Endothelial cell of umbilical vein (primary cell): ENCODE measurements at regions not wholly inside any gene's neighbourhood (a gene's known extent, or its start where the extent isn't known, plus 50 kb on each side); places are given as distances from the start of the nearest gene placed in this dataset.

Experiments used
- BruUV-seq: library from RNA; stranded (reverse); fragments of 400-500 nt; replicated peaks from 2 replicates; lab custom pipeline; 2021; lab: Mats Ljungman, UMichigan
- CTCF ChIA-PET: fragments of 300-600, 350-600 bp; sonication (Branson Sonifier 250); formaldehyde crosslinking; loops from one replicate; lab custom pipeline; 2021; ENCODE audit warnings: antibody characterized with exemption, inconsistent platforms; lab: Charles Lee
- POLR2A ChIA-PET: fragments of 300-600, 350-600 bp; sonication (Branson Sonifier 250); formaldehyde crosslinking; loops from one replicate; lab custom pipeline; 2021; ENCODE audit warnings: antibody characterized with exemption, inconsistent platforms; lab: Charles Lee
- DNase-seq: peaks from one replicate; pipeline ENCODE4 v3.0.0-alpha.2; 2011; ENCODE audit warnings: low read depth, low spot score
- FAIRE-seq: peaks from 2 replicates; lab custom pipeline; 2011; peaks lifted over from hg19 to GRCh38; lab: Jason Lieb, UNC
- H2AFZ ChIP-seq: 2 replicates; pipeline ENCODE4 v1.6.0; 2012; ENCODE audit warnings: low read depth, low read length, control low read depth, inconsistent platforms
- H3K27ac ChIP-seq: 2 replicates; pipeline ENCODE4 v1.5.1; 2011; ENCODE audit warnings: low read depth, mild to moderate bottlenecking, control low read depth, low read length, moderate library complexity; ENCODE audit not compliant: insufficient read depth
- H3K27me3 ChIP-seq, 2 experiments: 2 replicates each; pipeline versions ENCODE4 v1.6.0 to v1.6.1; 2011; ENCODE audit warnings: low read length in 2 of 2, mixed read lengths in 1 of 2; ENCODE audit not compliant: control insufficient read depth in 2 of 2, insufficient read depth in 2 of 2
- H3K36me3 ChIP-seq, 2 experiments: 2 replicates in 1 of 2; 3 replicates in 1 of 2; pipeline ENCODE4 v1.5.1; 2011; ENCODE audit warnings: low read length in 2 of 2, mild to moderate bottlenecking in 1 of 2, moderate library complexity in 1 of 2; ENCODE audit not compliant: control insufficient read depth in 2 of 2, insufficient read depth in 2 of 2; ENCODE audit errors: extremely low read depth in 1 of 2
- H3K4me1 ChIP-seq: 3 replicates; pipeline ENCODE4 v1.5.1; 2011; ENCODE audit warnings: mild to moderate bottlenecking, low read length; ENCODE audit not compliant: control insufficient read depth, insufficient read depth; ENCODE audit errors: extremely low read depth
- H3K4me2 ChIP-seq: 2 replicates; pipeline ENCODE4 v1.6.1; 2011; ENCODE audit warnings: low read length, control low read depth, mixed read lengths; ENCODE audit not compliant: insufficient read depth
- H3K4me3 ChIP-seq, 3 experiments: fragments of 200-600 bp in 1 of 3; sonication (generic), shearing (Covaris generic) in 1 of 3; replicated peaks in 1 of 3; 2 replicates each; pipeline ENCODE4 v1.5.1; 2011 to 2016; ENCODE audit warnings: control low read depth in 3 of 3, low read length in 3 of 3, mild to moderate bottlenecking in 2 of 3, inconsistent platforms in 1 of 3, low read depth in 1 of 3, moderate library complexity in 1 of 3; ENCODE audit not compliant: insufficient read depth in 1 of 3
- H3K79me2 ChIP-seq: 2 replicates; pipeline ENCODE4 v1.6.0; 2012; ENCODE audit warnings: low read length, inconsistent platforms; ENCODE audit not compliant: control insufficient read depth, insufficient read depth
- H3K9ac ChIP-seq: replicated peaks from 2 replicates; pipeline ENCODE3; 2011; ENCODE audit warnings: low read length, control low read depth; ENCODE audit not compliant: insufficient read depth; ENCODE audit errors: extremely low read depth
- H3K9me1 ChIP-seq: replicated peaks from 3 replicates; pipeline ENCODE4 v1.6.0; 2011; ENCODE audit warnings: mild to moderate bottlenecking, low read length; ENCODE audit not compliant: control insufficient read depth, insufficient read depth; ENCODE audit errors: extremely low read depth
- H3K9me3 ChIP-seq: replicated peaks from 2 replicates; pipeline ENCODE4 v1.5.1; 2012; ENCODE audit warnings: low read length, inconsistent platforms; ENCODE audit not compliant: control insufficient read depth, insufficient read depth
- H4K20me1 ChIP-seq: replicated peaks from 2 replicates; pipeline ENCODE3; 2011; ENCODE audit warnings: mild to moderate bottlenecking, low read length; ENCODE audit not compliant: control insufficient read depth, insufficient read depth; ENCODE audit errors: extremely low read depth
- CTCF ChIP-seq, 2 donors: IDR thresholded peaks; 1 replicate in 1 of 2; 2 replicates in 1 of 2; pipeline ENCODE4 v1.5.1; 2011; ENCODE audit warnings: low read length in 2 of 2, mild to moderate bottlenecking in 2 of 2, moderate library complexity in 2 of 2, control low read depth in 1 of 2, inconsistent platforms in 1 of 2, low read depth in 1 of 2; ENCODE audit not compliant: insufficient read depth in 1 of 2; ENCODE audit errors: extremely low read depth in 1 of 2
- EZH2 ChIP-seq: IDR thresholded peaks from 2 replicates; pipeline ENCODE4 v1.6.1; 2012; ENCODE audit warnings: borderline replicate concordance, low read depth, mild to moderate bottlenecking, moderate library complexity, low read length, inconsistent platforms; ENCODE audit not compliant: severe bottlenecking
- FOS ChIP-seq: IDR thresholded peaks from 2 replicates; pipeline ENCODE4 v1.6.1; 2011; ENCODE audit warnings: mild to moderate bottlenecking, low read length, moderate library complexity, borderline replicate concordance; ENCODE audit not compliant: insufficient read depth
- GATA2 ChIP-seq: IDR thresholded peaks from 2 replicates; pipeline ENCODE4 v1.7.0; 2011; ENCODE audit warnings: low read depth, mild to moderate bottlenecking, moderate library complexity, mixed read lengths, low read length; ENCODE audit not compliant: insufficient read length, insufficient read depth
- JUN ChIP-seq: IDR thresholded peaks from 2 replicates; pipeline ENCODE4 v1.6.1; 2011; ENCODE audit warnings: borderline replicate concordance, low read depth; ENCODE audit not compliant: insufficient read length, insufficient read depth
- MYC ChIP-seq: IDR thresholded peaks from one replicate; pipeline ENCODE4 v1.6.1; 2011; ENCODE audit warnings: mild to moderate bottlenecking, low read depth, low read length
- POLR2A ChIP-seq: IDR thresholded peaks from 2 replicates; pipeline ENCODE4 v1.6.1; 2012; ENCODE audit warnings: low read depth, mild to moderate bottlenecking, control low read depth, low read length
- POLR2AphosphoS5 ChIP-seq: IDR thresholded peaks from 2 replicates; pipeline ENCODE4 v1.6.1; 2012; ENCODE audit warnings: low read depth, mild to moderate bottlenecking, control low read depth, low read length, moderate library complexity; ENCODE audit not compliant: insufficient read depth
- dilution Hi-C: fragments of 300-500 bp; cut with MboI; formaldehyde crosslinking; loops from one replicate; pipeline ENCODE4 v1.15.0; 2019; ENCODE audit warnings: low sequenced_read_pairs; ENCODE audit not compliant: extremely low pct_ligation_motif_present
- intact Hi-C: fragments of 100-400 bp; cut with micrococcal nuclease; formaldehyde crosslinking; loops from one replicate; pipeline ENCODE4 v1.10.0; 2022
- TF ChIP-seq, protein P1 (sequence below): IDR thresholded peaks from 2 replicates; pipeline ENCODE4 v1.6.1; 2011; ENCODE audit not compliant: insufficient read depth, insufficient read length

- Histone ChIP-seq H4K20me1 (no peaks in the 10 kb centered on the region), H3K4me1 (no peaks in the 10 kb centered on the region), H3K79me2 (no peaks in the 10 kb centered on the region), H3K9ac (no peak overlapping the region), H3K27ac (no peak overlapping the region), H2AFZ (no peak overlapping the region), H3K9me3 (no peaks in the 10 kb centered on the region), H3K4me2 (no peak overlapping the region), H3K9me1 (no peaks in the 10 kb centered on the region), H3K27me3 (no peaks in the 10 kb centered on the region), H3K36me3 (no peaks in the 10 kb centered on the region), H3K4me3 (no peak overlapping the region)
- ChIA-PET CTCF (no interaction called here), POLR2A (no interaction called here)
- BruUV-seq, result no TSS peak
- TF ChIP-seq CTCF (IDR thresholded peaks at IDR 0.05; ENCODE audit: extremely low read depth in 1 of 2, insufficient read depth in 1 of 2, low read depth in 1 of 2, low read length in 2 of 2) (no peak), POLR2A (no peak), FOS (no peak), GATA2 (no peak), MYC (no peak)
- FAIRE-seq, result no peak
- dilution Hi-C loops, result no loop called here
- DNase-seq, result no peak
- intact Hi-C loops, result no loop called here
Observed at GRCh38 chr6:169157197-169158148, 96.2 kb downstream of the THBS2 start.

DNA sequence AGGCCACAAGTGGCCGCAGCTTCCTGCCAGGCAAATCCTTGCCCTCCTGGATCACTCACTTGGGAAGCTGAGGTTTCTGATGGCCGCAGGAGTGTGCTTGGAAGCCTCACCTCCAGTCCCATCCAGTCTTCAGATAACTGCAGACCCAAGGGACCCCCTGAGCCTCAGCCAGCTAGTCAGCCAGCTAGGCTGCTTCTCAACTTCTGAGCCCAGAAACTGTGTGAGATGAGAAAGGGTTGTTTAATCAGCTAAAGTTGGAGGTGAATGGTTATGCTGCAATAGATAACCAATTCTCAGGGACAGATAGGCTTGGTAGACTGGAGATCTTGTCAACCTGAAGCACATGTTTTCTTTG lies 96.9 kb downstream of the THBS2 start:
- Histone ChIP-seq H3K27ac (no peak overlapping the region), H3K27me3 (no peaks in the 10 kb centered on the region), H3K4me2 (no peak overlapping the region), H4K20me1 (no peaks in the 10 kb centered on the region), H3K9me3 (no peaks in the 10 kb centered on the region), H2AFZ (no peak overlapping the region), H3K4me3 (no peak overlapping the region), H3K4me1 (no peaks in the 10 kb centered on the region), H3K9ac (no peak overlapping the region), H3K79me2 (no peaks in the 10 kb centered on the region), H3K9me1 (no peaks in the 10 kb centered on the region), H3K36me3 (no peaks in the 10 kb centered on the region)
- BruUV-seq, result no TSS peak
- ChIA-PET POLR2A (no interaction called here), CTCF (no interaction called here)
- intact Hi-C loops (no loop called here), dilution Hi-C loops (no loop called here)
- DNase-seq, result no peak
- FAIRE-seq, result no peak
- TF ChIP-seq CTCF (IDR thresholded peaks at IDR 0.05; ENCODE audit: extremely low read depth in 1 of 2, insufficient read depth in 1 of 2, low read depth in 1 of 2, low read length in 2 of 2) (no peak), POLR2A (no peak), FOS (no peak), MYC (no peak), EZH2 (no peak), JUN (no peak), POLR2AphosphoS5 (no peak), GATA2 (no peak)
- TF ChIP-seq, protein P1, sequence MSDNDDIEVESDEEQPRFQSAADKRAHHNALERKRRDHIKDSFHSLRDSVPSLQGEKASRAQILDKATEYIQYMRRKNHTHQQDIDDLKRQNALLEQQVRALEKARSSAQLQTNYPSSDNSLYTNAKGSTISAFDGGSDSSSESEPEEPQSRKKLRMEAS, result no peak
